Fibroblast of lung (primary cell): ENCODE measurements at regions not wholly inside any gene's neighbourhood (a gene's known extent, or its start where the extent isn't known, plus 50 kb on each side); places are given as distances from the start of the nearest gene placed in this dataset.

Source experiments
- CTCF ChIP-seq, 2 donors: IDR thresholded peaks in 1 of 2; conservative IDR thresholded peaks in 1 of 2; 1 replicate in 1 of 2; 2 replicates in 1 of 2; pipeline ENCODE4 v1.5.1; 2011 to 2012; ENCODE audit warnings: low read length in 2 of 2, control low read depth in 1 of 2, inconsistent platforms in 1 of 2, low read depth in 1 of 2, mild to moderate bottlenecking in 1 of 2
- EZH2 ChIP-seq: IDR thresholded peaks from 2 replicates; pipeline ENCODE4 v1.5.1; 2012; ENCODE audit warnings: low read length, control low read depth, mild to moderate bottlenecking; ENCODE audit errors: missing control alignments

GRCh38 chr16:63789603-63790002, 1332.3 kb downstream of the CDH11 start:
- TF ChIP-seq CTCF (conservative IDR thresholded peaks at IDR 0.05 in 1 of 2, IDR thresholded peaks at IDR 0.05 in 1 of 2; ENCODE audit: low read depth in 1 of 2, low read length in 2 of 2) (no peak), EZH2 (no peak)
